ENCODE measurements at regions not wholly inside any gene's neighbourhood (a gene's known extent, or its start where the extent isn't known, plus 50 kb on each side); places are given as distances from the start of the nearest gene placed in this dataset.

DNA sequence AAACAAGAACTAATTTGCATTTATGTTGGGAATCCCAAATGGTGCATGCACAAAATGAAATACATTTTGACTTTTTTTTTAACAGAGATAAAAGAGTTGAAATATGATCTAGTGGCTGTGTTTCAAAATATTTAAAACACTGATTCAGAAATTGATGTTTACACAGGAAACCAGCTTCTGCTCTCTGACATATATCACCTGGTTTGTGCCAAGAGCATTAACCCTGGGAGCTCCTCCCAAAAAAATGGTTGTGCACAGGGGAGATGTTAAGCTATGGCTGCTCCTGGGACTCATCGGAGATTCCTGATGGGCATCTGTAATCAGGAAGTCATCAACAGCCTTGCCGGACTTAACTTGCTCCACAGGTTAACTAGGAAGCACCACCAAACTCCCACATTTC lies 65.2 kb upstream of the MAL start:
- H3K9me3 ChIP-seq (ENCODE audit: low read depth): no peaks in the 10 kb centered on the region
- H3K4me1 ChIP-seq (ENCODE audit: low read depth): no peaks in the 10 kb centered on the region
- no peak for DNase-seq (ENCODE audit: low read depth in 1 of 2, low spot score in 1 of 2)
- H3K27ac ChIP-seq: no peak overlapping the region
- no peaks in the 10 kb centered on the region for H3K27me3 ChIP-seq
- H3K4me3 ChIP-seq: no peak overlapping the region
- no peaks in the 10 kb centered on the region for H3K36me3 ChIP-seq
- TF ChIP-seq CTCF (IDR thresholded peaks at IDR 0.05; ENCODE audit: low read depth, low read length): no peak

DNA sequence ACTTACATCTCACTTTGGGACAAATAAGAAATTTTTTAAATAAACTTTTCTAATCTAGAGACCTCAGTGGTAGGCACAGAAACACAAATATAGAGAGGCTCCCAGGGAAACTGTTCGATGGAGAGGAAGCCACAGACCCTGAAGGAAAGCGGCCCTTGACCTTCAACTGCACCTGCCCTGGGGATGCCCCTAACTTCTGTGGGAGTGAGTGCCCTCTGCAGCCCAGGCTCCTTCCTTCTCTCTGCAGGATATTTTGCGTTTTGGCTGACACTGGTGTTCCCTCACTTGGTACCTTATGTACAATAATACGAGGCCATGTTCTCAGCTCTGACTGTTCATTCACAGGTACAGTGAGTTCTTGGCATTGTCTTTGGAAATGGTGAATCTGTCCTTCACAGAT lies 64.8 kb upstream of the MAL start:
- Histone ChIP-seq H3K27ac (no peak overlapping the region), H3K4me1 (ENCODE audit: low read depth) (no peaks in the 10 kb centered on the region)
- TF ChIP-seq CTCF (IDR thresholded peaks at IDR 0.05; ENCODE audit: low read depth, low read length): no peak

DNA sequence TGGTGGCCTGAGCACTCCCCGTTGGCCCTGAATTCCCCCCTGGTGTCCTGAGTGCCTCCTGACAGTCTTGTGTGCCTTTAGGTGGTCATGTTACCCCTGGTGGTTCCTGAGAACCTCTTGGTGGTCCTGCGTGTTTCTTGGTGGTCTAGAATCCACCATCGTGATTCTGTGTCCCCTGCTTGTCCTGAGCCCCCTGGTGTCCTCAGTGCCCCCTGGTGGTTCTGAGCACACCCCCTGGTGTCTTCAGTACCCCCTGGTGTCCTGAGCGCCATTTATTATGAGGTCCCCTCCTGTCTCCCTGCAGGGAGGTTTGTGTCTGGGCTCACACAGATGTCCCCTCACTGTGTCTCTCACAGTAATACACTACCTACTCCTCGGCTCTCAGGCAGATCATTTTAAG lies 61.3 kb upstream of the MAL start:
- no peak overlapping the region for H3K4me3 ChIP-seq

More for the DNA sequence above, 64.8 kb upstream of the MAL start:
- Histone ChIP-seq H3K27me3 (no peaks in the 10 kb centered on the region), H3K36me3 (no peaks in the 10 kb centered on the region), H3K9me3 (ENCODE audit: low read depth) (no peaks in the 10 kb centered on the region), H3K4me3 (no peak overlapping the region)
- DNase-seq (ENCODE audit: low read depth in 1 of 2, low spot score in 1 of 2): no peak

GRCh38 chr2:94966689-94967088 lies 58.8 kb upstream of the MAL start:
- Histone ChIP-seq H3K36me3 (no peaks in the 10 kb centered on the region), H3K9me3 (ENCODE audit: low read depth) (no peaks in the 10 kb centered on the region), H3K27me3 (no peaks in the 10 kb centered on the region), H3K27ac (no peak overlapping the region), H3K4me3 (no peak overlapping the region), H3K4me1 (ENCODE audit: low read depth) (no peaks in the 10 kb centered on the region)
- no peak for TF ChIP-seq CTCF (IDR thresholded peaks at IDR 0.05; ENCODE audit: low read depth, low read length)
- no peak for DNase-seq (ENCODE audit: low read depth in 1 of 2, low spot score in 1 of 2)

More for the DNA sequence above, 61.3 kb upstream of the MAL start:
- Histone ChIP-seq H3K27ac (no peak overlapping the region), H3K9me3 (ENCODE audit: low read depth) (no peaks in the 10 kb centered on the region), H3K4me1 (ENCODE audit: low read depth) (no peaks in the 10 kb centered on the region), H3K36me3 (no peaks in the 10 kb centered on the region), H3K27me3 (no peaks in the 10 kb centered on the region)
- DNase-seq (ENCODE audit: low read depth in 1 of 2, low spot score in 1 of 2): no peak
- TF ChIP-seq CTCF (IDR thresholded peaks at IDR 0.05; ENCODE audit: low read depth, low read length): no peak

DNA sequence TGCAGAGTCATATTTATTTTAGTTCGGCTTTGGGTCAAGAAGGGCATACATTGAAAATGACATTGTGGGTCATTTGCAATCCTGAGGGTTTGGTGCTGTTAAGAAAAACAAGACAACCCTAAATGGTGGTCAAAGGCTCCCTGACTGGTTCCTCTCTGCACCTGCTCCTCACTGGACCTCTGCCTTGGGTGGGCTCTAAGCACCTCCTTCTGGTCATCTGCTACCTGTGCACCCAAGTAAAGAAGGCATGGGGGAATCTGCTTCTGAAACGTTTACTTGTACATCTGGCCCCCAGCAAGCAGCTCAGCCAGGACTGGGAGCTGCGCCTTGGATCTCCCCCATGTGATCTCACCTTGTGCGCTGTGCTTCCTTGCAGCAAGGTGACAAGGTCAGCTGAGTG lies 55.2 kb upstream of the MAL start:
- no peak overlapping the region for H3K27ac ChIP-seq
- no peak for DNase-seq (ENCODE audit: low read depth in 1 of 2, low spot score in 1 of 2)
- no peaks in the 10 kb centered on the region for H3K4me1 ChIP-seq (ENCODE audit: low read depth)
- no peak overlapping the region for H3K4me3 ChIP-seq
- H3K27me3 ChIP-seq: no peaks in the 10 kb centered on the region
- no peaks in the 10 kb centered on the region for H3K36me3 ChIP-seq
- peaks cover 4% of the 10 kb centered on the region for H3K9me3 ChIP-seq (ENCODE audit: low read depth)
- no peak for TF ChIP-seq CTCF (IDR thresholded peaks at IDR 0.05; ENCODE audit: low read depth, low read length)
